Keratinocyte (primary cell): ENCODE measurements at regions not wholly inside any gene's neighbourhood (a gene's known extent, or its start where the extent isn't known, plus 50 kb on each side); places are given as distances from the start of the nearest gene placed in this dataset.

Experiments used
- DNase-seq: peaks from one replicate; pipeline ENCODE4 v3.0.0-alpha.2; 2011; ENCODE audit warnings: low read depth, missing footprints, low spot score
- FAIRE-seq: peaks from 2 replicates; lab custom pipeline; 2011; peaks lifted over from hg19 to GRCh38; lab: Jason Lieb, UNC
- H2AFZ ChIP-seq: 2 replicates; pipeline ENCODE4 v1.6.0; 2012; ENCODE audit warnings: low read length, control low read depth, inconsistent platforms; ENCODE audit not compliant: control insufficient read depth
- H3K27ac ChIP-seq: 2 replicates; pipeline ENCODE4 v1.5.1; 2011; ENCODE audit warnings: low read length; ENCODE audit not compliant: control insufficient read depth, insufficient read depth
- H3K27me3 ChIP-seq: 3 replicates; pipeline ENCODE4 v1.6.0; 2011; ENCODE audit warnings: low read length; ENCODE audit not compliant: control insufficient read depth, insufficient read depth; ENCODE audit errors: extremely low read depth
- H3K36me3 ChIP-seq, 2 experiments: 2 replicates in 1 of 2; 3 replicates in 1 of 2; pipeline ENCODE4 v1.5.1; 2011; ENCODE audit warnings: low read length in 2 of 2, mild to moderate bottlenecking in 1 of 2; ENCODE audit not compliant: control insufficient read depth in 2 of 2, insufficient read depth in 2 of 2; ENCODE audit errors: extremely low read depth in 1 of 2
- H3K4me1 ChIP-seq: 3 replicates; pipeline ENCODE4 v1.5.1; 2011; ENCODE audit warnings: low read length; ENCODE audit not compliant: control insufficient read depth, insufficient read depth; ENCODE audit errors: extremely low read depth
- H3K4me2 ChIP-seq: 3 replicates; pipeline ENCODE4 v1.6.0; 2011; ENCODE audit warnings: low read depth, low read length; ENCODE audit not compliant: control insufficient read depth, insufficient read depth; ENCODE audit errors: extremely low read depth
- H3K4me3 ChIP-seq, 3 experiments: fragments of 200-600 bp in 1 of 3; sonication (generic) in 1 of 3; 2 replicates in 2 of 3; 3 replicates in 1 of 3; pipeline ENCODE4 v1.5.1; 2011 to 2016; ENCODE audit warnings: low read length in 3 of 3, mild to moderate bottlenecking in 3 of 3, control low read depth in 2 of 3, inconsistent platforms in 1 of 3, low read depth in 1 of 3, mixed read lengths in 1 of 3, mixed run types in 1 of 3, moderate library complexity in 1 of 3; ENCODE audit not compliant: control insufficient read depth in 2 of 3, insufficient read depth in 2 of 3; ENCODE audit errors: extremely low read depth in 1 of 3
- H3K79me2 ChIP-seq: 2 replicates; pipeline ENCODE4 v1.6.0; 2012; ENCODE audit warnings: low read length; ENCODE audit not compliant: control insufficient read depth, insufficient read depth
- H3K9ac ChIP-seq: 3 replicates; pipeline ENCODE4 v1.6.0; 2011; ENCODE audit warnings: low read length; ENCODE audit not compliant: control insufficient read depth, insufficient read depth; ENCODE audit errors: extremely low read depth
- H3K9me1 ChIP-seq: 3 replicates; pipeline ENCODE4 v1.6.0; 2011; ENCODE audit warnings: low read length; ENCODE audit not compliant: control insufficient read depth, insufficient read depth; ENCODE audit errors: extremely low read depth
- H3K9me3 ChIP-seq: 2 replicates; pipeline ENCODE4 v1.5.1; 2012; ENCODE audit warnings: low read depth, low read length; ENCODE audit not compliant: control insufficient read depth
- H4K20me1 ChIP-seq: 3 replicates; pipeline ENCODE4 v1.6.0; 2011; ENCODE audit warnings: low read length; ENCODE audit not compliant: control insufficient read depth, insufficient read depth; ENCODE audit errors: extremely low read depth
- EZH2 ChIP-seq: IDR thresholded peaks from one replicate; pipeline ENCODE4 v1.6.1; 2012; ENCODE audit warnings: inconsistent platforms, mild to moderate bottlenecking, low read length, moderate library complexity
- dilution Hi-C: fragments of 300-500 bp; cut with MboI; formaldehyde crosslinking; loops from one replicate; pipeline ENCODE4 v1.7.0; 2020; ENCODE audit warnings: low sequenced_read_pairs; ENCODE audit not compliant: extremely low pct_ligation_motif_present
- TF ChIP-seq, protein P1 (sequence below), 3 experiments: IDR thresholded peaks in 1 of 3; conservative IDR thresholded peaks in 1 of 3; optimal IDR thresholded peaks in 1 of 3; 2 replicates in 2 of 3; 3 replicates in 1 of 3; pipeline versions ENCODE3 to v1.5.1; 2011; ENCODE audit warnings: low read length in 3 of 3, mild to moderate bottlenecking in 3 of 3, moderate library complexity in 2 of 3, control low read depth in 1 of 3, inconsistent platforms in 1 of 3; ENCODE audit not compliant: insufficient read depth in 2 of 3; ENCODE audit errors: extremely low read depth in 1 of 3

DNA sequence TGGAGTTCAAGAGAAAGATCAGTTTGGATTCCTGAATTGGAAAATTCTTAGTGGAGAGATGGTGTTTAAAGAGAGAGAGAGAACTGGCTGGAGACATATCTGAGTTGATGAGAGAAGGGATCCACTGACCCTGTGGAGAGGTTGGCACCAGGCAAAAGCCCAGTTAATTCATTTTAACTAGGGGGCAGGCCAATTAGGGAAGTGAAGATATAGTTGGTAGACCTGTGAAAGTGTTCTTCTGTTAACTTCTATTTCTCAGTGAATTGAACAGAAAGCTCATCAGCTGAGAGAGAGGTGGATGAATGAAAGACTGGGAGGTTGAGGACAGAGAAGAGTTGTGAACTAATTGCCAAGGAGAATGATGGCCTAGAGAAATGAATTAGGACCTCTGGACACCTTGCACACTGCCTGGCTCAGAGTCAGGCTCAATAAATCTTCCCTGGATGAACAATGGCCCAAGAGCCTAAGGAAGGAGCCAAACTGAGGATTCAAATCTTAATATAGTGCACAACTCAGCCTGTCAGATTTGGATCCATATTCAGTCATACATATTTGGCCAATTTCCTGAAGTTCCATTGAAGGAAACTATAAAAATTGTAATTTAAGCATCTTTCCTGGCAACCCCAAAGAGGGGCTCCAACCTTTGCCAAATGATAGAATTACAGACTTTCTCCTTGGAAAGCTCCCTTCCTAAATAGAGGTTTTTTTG is 82.2 kb upstream of the RMDN2 start:
- Histone ChIP-seq H3K27me3 (no peaks in the 10 kb centered on the region), H3K9ac (no peak overlapping the region), H3K9me1 (no peaks in the 10 kb centered on the region), H3K79me2 (no peaks in the 10 kb centered on the region), H3K9me3 (no peaks in the 10 kb centered on the region), H3K4me3 (no peak overlapping the region), H4K20me1 (no peaks in the 10 kb centered on the region), H3K4me1 (no peaks in the 10 kb centered on the region), H3K36me3 (no peaks in the 10 kb centered on the region), H2AFZ (no peak overlapping the region), H3K27ac (no peak overlapping the region), H3K4me2 (no peak overlapping the region)
- DNase-seq, result no peak
- FAIRE-seq, result no peak
- TF ChIP-seq EZH2, result no peak
- TF ChIP-seq, protein P1, sequence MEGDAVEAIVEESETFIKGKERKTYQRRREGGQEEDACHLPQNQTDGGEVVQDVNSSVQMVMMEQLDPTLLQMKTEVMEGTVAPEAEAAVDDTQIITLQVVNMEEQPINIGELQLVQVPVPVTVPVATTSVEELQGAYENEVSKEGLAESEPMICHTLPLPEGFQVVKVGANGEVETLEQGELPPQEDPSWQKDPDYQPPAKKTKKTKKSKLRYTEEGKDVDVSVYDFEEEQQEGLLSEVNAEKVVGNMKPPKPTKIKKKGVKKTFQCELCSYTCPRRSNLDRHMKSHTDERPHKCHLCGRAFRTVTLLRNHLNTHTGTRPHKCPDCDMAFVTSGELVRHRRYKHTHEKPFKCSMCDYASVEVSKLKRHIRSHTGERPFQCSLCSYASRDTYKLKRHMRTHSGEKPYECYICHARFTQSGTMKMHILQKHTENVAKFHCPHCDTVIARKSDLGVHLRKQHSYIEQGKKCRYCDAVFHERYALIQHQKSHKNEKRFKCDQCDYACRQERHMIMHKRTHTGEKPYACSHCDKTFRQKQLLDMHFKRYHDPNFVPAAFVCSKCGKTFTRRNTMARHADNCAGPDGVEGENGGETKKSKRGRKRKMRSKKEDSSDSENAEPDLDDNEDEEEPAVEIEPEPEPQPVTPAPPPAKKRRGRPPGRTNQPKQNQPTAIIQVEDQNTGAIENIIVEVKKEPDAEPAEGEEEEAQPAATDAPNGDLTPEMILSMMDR (optimal IDR thresholded peaks at IDR 0.05 in 1 of 3, IDR thresholded peaks at IDR 0.05 in 1 of 3, conservative IDR thresholded peaks at IDR 0.05 in 1 of 3; ENCODE audit: extremely low read depth in 1 of 3, insufficient read depth in 2 of 3, low read length in 3 of 3), result no peak
- dilution Hi-C loops, result no loop called here

DNA sequence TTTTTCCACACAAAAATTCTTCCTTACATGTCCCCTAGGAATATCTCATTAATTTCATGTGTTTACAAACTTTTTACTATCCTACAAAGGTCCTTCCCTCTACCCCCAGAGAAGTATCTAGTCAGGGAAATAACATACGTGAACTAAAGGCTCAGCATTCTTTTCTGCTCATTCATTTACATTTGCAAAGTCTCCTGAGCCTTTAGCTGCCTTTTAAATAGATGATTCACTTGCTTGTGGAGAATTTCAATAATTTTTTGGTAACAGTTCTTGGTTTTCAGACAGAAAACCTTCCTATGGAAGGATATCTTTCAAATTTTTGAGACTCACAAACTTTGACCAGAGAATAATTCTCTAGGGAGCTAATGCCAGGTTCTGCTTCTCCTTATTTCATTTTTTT is 81.5 kb upstream of the RMDN2 start:
- no peak overlapping the region for H3K4me3 ChIP-seq
- no peak overlapping the region for H2AFZ ChIP-seq
- TF ChIP-seq, protein P1 (optimal IDR thresholded peaks at IDR 0.05 in 1 of 3, IDR thresholded peaks at IDR 0.05 in 1 of 3, conservative IDR thresholded peaks at IDR 0.05 in 1 of 3; ENCODE audit: extremely low read depth in 1 of 3, insufficient read depth in 2 of 3, low read length in 3 of 3), result no peak
- no peak for TF ChIP-seq EZH2
- H3K27me3 ChIP-seq, result no peaks in the 10 kb centered on the region
- no peak for DNase-seq
- no peaks in the 10 kb centered on the region for H3K9me1 ChIP-seq
- dilution Hi-C loops, result no loop called here
- H3K36me3 ChIP-seq, result no peaks in the 10 kb centered on the region
- H3K9me3 ChIP-seq, result no peaks in the 10 kb centered on the region
- H4K20me1 ChIP-seq, result no peaks in the 10 kb centered on the region
- FAIRE-seq, result no peak
- H3K4me2 ChIP-seq, result no peak overlapping the region
- peaks cover 6% of the 10 kb centered on the region for H3K4me1 ChIP-seq
- H3K9ac ChIP-seq, result no peak overlapping the region
- H3K27ac ChIP-seq, result no peak overlapping the region
- H3K79me2 ChIP-seq, result no peaks in the 10 kb centered on the region
